ENCODE measurements at regions not wholly inside any gene's neighbourhood (a gene's known extent, or its start where the extent isn't known, plus 50 kb on each side); places are given as distances from the start of the nearest gene placed in this dataset.

DNA sequence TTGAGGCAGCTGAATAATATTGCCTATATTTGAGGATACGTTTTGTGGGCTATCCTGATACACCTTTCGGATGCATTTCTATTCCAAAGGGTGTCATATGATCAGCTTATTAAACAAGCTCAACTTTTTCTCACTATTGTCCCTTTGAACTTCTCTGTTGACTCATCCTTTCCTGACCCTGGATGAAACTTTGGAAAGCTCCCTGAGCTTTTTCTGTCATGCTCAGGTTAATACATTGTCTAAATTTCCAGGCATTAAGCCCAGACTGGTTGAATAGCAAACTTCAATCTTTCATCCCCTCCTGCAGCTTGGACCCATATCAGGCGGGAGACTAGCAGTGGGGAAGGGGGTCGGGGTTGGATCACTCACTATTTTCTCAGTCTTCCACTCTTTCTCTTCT is 104.9 kb upstream of the PTPN3 start:
- peak; percentile 69 for DNase-seq (ENCODE audit: low read depth)

DNA sequence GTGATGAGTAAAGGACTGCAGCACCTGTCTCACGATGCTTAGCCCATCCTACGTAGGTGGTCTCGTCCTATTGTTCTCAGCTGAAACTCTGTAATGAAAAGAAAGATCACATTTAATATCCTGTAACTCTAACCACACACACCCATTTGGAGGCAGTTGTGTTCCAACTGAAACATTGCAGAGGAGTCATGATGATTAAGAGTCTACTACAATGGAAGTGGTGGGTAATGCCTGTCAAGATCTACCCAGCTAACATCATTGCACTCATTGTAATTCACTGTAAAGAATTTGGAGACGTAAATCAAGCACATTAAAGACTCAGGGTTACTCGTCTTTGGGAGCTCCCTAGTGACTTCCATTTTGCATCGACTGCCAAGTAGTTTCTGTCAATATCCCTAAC is 106.0 kb upstream of the PTPN3 start:
- DNase-seq (ENCODE audit: low read depth): no peak
- TF ChIP-seq, protein P1, sequence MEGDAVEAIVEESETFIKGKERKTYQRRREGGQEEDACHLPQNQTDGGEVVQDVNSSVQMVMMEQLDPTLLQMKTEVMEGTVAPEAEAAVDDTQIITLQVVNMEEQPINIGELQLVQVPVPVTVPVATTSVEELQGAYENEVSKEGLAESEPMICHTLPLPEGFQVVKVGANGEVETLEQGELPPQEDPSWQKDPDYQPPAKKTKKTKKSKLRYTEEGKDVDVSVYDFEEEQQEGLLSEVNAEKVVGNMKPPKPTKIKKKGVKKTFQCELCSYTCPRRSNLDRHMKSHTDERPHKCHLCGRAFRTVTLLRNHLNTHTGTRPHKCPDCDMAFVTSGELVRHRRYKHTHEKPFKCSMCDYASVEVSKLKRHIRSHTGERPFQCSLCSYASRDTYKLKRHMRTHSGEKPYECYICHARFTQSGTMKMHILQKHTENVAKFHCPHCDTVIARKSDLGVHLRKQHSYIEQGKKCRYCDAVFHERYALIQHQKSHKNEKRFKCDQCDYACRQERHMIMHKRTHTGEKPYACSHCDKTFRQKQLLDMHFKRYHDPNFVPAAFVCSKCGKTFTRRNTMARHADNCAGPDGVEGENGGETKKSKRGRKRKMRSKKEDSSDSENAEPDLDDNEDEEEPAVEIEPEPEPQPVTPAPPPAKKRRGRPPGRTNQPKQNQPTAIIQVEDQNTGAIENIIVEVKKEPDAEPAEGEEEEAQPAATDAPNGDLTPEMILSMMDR (conservative IDR thresholded peaks at IDR 0.05; ENCODE audit: low read depth, low read length): no peak
- H3K4me3 ChIP-seq (ENCODE audit: low read depth, low read length): no peak overlapping the region

More for the DNA sequence above, 104.9 kb upstream of the PTPN3 start:
- H3K4me3 ChIP-seq (ENCODE audit: low read depth, low read length): no peak overlapping the region
- TF ChIP-seq, protein P1 (conservative IDR thresholded peaks at IDR 0.05; ENCODE audit: low read depth, low read length): no peak

DNA sequence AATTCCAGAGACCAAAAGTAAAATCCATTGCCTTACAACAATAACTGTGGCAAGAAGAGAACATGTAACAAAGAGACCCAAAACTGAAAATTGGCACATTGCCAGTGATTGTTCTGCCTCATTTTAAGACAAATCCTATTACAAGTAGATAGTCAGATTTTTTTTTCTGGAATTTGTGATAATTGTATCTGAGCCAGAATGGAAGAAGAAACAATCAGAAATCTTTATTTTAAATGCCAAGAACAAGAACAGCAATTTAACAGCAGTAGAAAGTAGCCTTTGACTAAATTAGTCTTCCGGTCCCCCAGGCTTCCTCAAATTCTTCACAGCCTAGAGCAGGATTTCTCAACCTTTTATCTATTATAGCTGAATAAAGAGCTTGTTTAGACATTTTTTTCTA is 106.7 kb upstream of the PTPN3 start:
- no peak overlapping the region for H3K4me3 ChIP-seq (ENCODE audit: low read depth, low read length)
- DNase-seq (ENCODE audit: low read depth): no peak
- TF ChIP-seq, protein P1 (conservative IDR thresholded peaks at IDR 0.05; ENCODE audit: low read depth, low read length): no peak

DNA sequence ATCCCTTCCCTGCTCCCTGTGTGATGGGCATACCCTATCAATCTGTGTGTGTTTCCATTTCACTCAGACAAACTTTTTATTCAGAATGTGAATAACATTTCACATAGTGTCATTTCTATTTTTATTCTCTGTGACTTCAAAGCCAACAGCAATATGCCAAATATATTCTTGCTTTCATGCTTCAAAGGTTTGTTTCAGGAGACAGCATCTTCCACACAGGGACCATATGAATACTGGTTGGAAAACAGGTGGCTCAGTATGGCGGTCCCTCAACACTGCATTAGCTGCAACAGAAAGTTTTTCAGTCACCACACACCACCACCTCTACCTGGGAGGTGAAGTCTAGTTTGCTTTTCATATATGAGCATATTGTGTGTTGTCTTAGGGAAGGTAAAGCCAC is 111.0 kb upstream of the PTPN3 start:
- DNase-seq (ENCODE audit: low read depth): no peak
- TF ChIP-seq, protein P1 (conservative IDR thresholded peaks at IDR 0.05; ENCODE audit: low read depth, low read length): no peak

DNA sequence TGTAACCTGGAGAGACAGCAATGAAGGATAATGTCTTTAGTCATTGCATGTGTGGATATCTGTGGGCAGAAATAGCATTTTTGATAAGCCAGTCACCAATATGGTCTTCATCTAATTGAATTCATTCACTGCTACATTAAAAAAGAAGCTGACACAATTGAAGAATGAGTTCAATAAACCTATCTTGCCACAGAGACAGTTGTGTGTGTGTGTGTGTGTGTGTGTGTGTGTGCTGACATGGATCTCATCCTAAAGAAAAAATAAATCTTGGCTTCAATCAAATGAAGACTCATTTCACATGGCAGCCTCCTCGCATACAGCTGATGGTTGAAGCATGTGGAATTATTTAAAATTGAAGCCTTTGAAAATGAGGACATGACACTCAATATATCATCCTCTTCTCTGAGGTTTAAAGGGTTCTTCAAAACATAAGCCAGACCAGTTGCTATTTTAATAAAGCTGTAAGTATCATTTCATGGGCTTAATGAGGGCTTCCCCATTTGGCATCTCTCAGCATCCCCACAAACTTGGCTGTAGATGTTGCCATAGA is 118.5 kb upstream of the PTPN3 start:
- TF ChIP-seq, protein P1 (conservative IDR thresholded peaks at IDR 0.05; ENCODE audit: low read depth, low read length): no peak
- DNase-seq (ENCODE audit: low read depth): no peak
- H3K4me3 ChIP-seq (ENCODE audit: low read depth, low read length): no peak overlapping the region

More for the DNA sequence above, 111.0 kb upstream of the PTPN3 start:
- no peak overlapping the region for H3K4me3 ChIP-seq (ENCODE audit: low read depth, low read length)

DNA sequence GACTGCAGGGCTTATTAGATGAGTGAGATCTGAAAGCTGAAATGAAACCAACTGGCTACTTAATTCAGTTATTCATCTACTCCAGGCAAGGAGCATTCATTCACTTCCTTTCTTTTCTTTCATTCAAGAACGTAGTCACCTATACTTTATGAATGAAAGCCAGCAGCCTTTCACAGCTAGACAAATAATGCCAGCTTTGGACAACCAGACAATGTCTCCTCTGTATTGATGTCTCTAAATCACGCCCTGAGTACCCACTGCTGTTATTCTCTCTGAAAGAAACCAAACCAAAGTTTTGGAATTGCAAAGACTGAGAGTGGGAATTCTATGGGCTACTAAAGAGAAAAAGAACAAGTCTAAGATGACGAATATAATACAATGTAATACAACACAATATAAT is 121.2 kb upstream of the PTPN3 start:
- no peak for DNase-seq (ENCODE audit: low read depth)
- TF ChIP-seq, protein P1 (conservative IDR thresholded peaks at IDR 0.05; ENCODE audit: low read depth, low read length): no peak
- no peak overlapping the region for H3K4me3 ChIP-seq (ENCODE audit: low read depth, low read length)

DNA sequence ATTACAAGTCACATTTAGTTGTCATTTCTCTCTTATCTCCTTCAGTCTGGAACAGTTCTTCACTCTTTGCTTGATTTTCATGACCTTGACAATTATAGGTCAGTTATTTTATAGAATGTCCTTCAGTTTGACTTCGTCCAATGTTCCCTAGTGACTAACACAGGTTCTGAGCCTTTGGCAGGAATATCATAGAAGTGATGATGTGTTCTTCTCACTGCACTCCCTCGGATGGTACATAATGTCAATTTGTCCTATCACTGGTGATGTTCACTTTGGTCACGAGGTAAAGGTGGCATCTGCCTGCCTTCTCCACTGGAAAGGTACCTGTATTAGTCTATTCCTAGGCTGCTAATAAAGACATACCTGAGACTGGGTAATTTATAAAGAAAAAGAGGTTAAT is 126.0 kb upstream of the PTPN3 start:
- TF ChIP-seq, protein P1 (conservative IDR thresholded peaks at IDR 0.05; ENCODE audit: low read depth, low read length): no peak
- H3K4me3 ChIP-seq (ENCODE audit: low read depth, low read length): no peak overlapping the region
- DNase-seq (ENCODE audit: low read depth): no peak
